MM.1S (cell line): ENCODE measurements at regions not wholly inside any gene's neighbourhood (a gene's known extent, or its start where the extent isn't known, plus 50 kb on each side); places are given as distances from the start of the nearest gene placed in this dataset.

ENCODE experiments used
- DNase-seq: peaks from one replicate; pipeline ENCODE4 v3.0.0-alpha.2; 2015
- H2AFZ ChIP-seq: fragments of 300-600 bp; sonication (generic); 2 replicates; pipeline ENCODE4 v1.6.0; 2016; ENCODE audit warnings: antibody characterized with exemption, low read length
- H3F3A ChIP-seq: fragments of 300-600 bp; sonication (generic); 2 replicates; pipeline ENCODE4 v1.6.1; 2016; ENCODE audit warnings: mild to moderate bottlenecking, antibody characterized with exemption, low read length, moderate library complexity, mixed read lengths; ENCODE audit not compliant: insufficient read depth
- H3K27ac ChIP-seq: fragments of 300-600 bp; sonication (generic); 2 replicates; pipeline ENCODE4 v1.5.1; 2016; ENCODE audit warnings: mild to moderate bottlenecking, low read length
- H3K27me3 ChIP-seq: fragments of 300-600 bp; sonication (generic); replicated peaks from 2 replicates; pipeline ENCODE4 v1.6.0; 2016; ENCODE audit warnings: low read length; ENCODE audit not compliant: insufficient read depth
- H3K36me3 ChIP-seq: fragments of 300-600 bp; sonication (generic); replicated peaks from 2 replicates; pipeline ENCODE4 v1.6.1; 2016; ENCODE audit warnings: mild to moderate bottlenecking, low read length, mixed read lengths; ENCODE audit not compliant: insufficient read depth
- H3K4me1 ChIP-seq: fragments of 300-600 bp; sonication (generic); 2 replicates; pipeline ENCODE4 v1.6.1; 2016; ENCODE audit warnings: low read length, mixed read lengths
- H3K4me2 ChIP-seq: fragments of 300-600 bp; sonication (generic); 2 replicates; pipeline ENCODE4 v1.6.0; 2016; ENCODE audit warnings: low read depth, low read length
- H3K4me3 ChIP-seq: fragments of 300-600 bp; sonication (generic); 2 replicates; pipeline ENCODE4 v1.5.1; 2016; ENCODE audit warnings: low read length, mixed read lengths
- H3K79me2 ChIP-seq: fragments of 300-600 bp; sonication (generic); 2 replicates; pipeline ENCODE4 v1.6.1; 2016; ENCODE audit warnings: mixed run types, low read length, mixed read lengths
- H3K9ac ChIP-seq: fragments of 300-600 bp; sonication (generic); 2 replicates; pipeline ENCODE4 v1.6.1; 2016; ENCODE audit warnings: low read length, mixed read lengths
- H3K9me2 ChIP-seq: fragments of 300-600 bp; sonication (generic); replicated peaks from 2 replicates; pipeline ENCODE4 v1.6.1; 2016; ENCODE audit warnings: mild to moderate bottlenecking, low read length, mixed read lengths; ENCODE audit not compliant: insufficient read depth
- H3K9me3 ChIP-seq: fragments of 300-600 bp; sonication (generic); replicated peaks from 2 replicates; pipeline ENCODE4 v1.6.1; 2016; ENCODE audit warnings: mild to moderate bottlenecking, low read length, mixed read lengths; ENCODE audit not compliant: insufficient read depth
- H4K20me1 ChIP-seq: fragments of 300-600 bp; sonication (generic); 2 replicates; pipeline ENCODE4 v1.6.1; 2016; ENCODE audit warnings: mild to moderate bottlenecking, low read length, moderate library complexity, mixed read lengths; ENCODE audit not compliant: insufficient read depth
- CTCF ChIP-seq: fragments of 300-600 bp; sonication (generic); IDR thresholded peaks from 2 replicates; pipeline ENCODE4 v1.5.1; 2016; ENCODE audit warnings: antibody characterized with exemption, low read length, mixed read lengths
- EZH2 ChIP-seq: fragments of 300-600 bp; sonication (generic); optimal IDR thresholded peaks from 2 replicates; pipeline ENCODE3; 2017; ENCODE audit warnings: low read depth, mild to moderate bottlenecking, antibody characterized with exemption, low read length, mixed read lengths
- EZH2phosphoT487 ChIP-seq: fragments of 300-600 bp; sonication (generic); IDR thresholded peaks from 2 replicates; pipeline ENCODE4 v1.6.1; 2018; ENCODE audit warnings: antibody characterized with exemption, low read length

DNA sequence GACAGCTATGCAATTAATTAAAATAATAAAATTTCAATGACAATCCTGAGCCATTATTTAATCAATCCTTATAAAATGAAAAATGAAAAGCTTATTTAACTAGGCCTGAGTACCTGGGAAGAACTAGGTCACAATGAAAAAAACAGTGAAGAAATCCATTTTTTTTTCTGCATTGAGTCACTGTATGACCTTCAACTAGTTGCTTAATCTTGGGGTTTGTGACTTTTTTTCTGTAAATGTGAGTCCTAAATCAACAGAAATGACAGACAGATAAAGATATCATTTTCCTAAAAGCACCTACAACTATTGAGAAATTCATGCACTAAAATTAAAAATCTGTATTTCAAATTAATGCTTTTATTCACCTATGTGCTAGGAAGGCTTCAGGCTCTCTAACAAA is 96.8 kb downstream of the TMEM26 start:
- no peaks in the 10 kb centered on the region for H3F3A ChIP-seq
- TF ChIP-seq CTCF (no peak), EZH2phosphoT487 (no peak), EZH2 (no peak)

DNA sequence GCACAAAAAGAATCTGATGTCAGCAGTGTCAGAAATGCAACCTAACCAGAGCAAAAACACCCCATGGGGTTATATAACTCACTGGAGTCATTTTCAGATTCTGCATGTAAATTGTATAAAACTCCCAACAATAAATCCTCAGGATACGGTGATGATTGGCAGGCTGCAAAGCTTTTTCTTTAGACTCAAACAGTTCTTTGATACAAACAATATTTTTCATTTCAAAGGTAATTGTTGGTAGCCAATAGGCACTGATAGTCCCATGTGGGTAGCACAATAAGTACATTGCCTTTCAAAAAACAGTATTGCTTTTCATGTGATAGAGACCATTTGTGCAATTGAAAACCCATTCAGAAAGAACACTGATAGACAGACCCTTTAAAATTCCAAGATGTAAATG is 98.0 kb downstream of the TMEM26 start:
- no peak overlapping the region for H3K4me3 ChIP-seq
- no peaks in the 10 kb centered on the region for H3K36me3 ChIP-seq
- H3K9ac ChIP-seq: no peak overlapping the region
- TF ChIP-seq EZH2: no peak
- no peak for TF ChIP-seq EZH2phosphoT487
- no peak for TF ChIP-seq CTCF
- no peaks in the 10 kb centered on the region for H3K27me3 ChIP-seq
- no peaks in the 10 kb centered on the region for H3F3A ChIP-seq
- no peak overlapping the region for H3K4me2 ChIP-seq
- H3K9me2 ChIP-seq: no peaks in the 10 kb centered on the region
- no peak for DNase-seq
- no peaks in the 10 kb centered on the region for H3K79me2 ChIP-seq
- H3K27ac ChIP-seq: no peak overlapping the region
- no peak overlapping the region for H2AFZ ChIP-seq
- no peaks in the 10 kb centered on the region for H3K4me1 ChIP-seq
- H4K20me1 ChIP-seq: no peaks in the 10 kb centered on the region
- no peaks in the 10 kb centered on the region for H3K9me3 ChIP-seq

More for the DNA sequence above, 96.8 kb downstream of the TMEM26 start:
- Histone ChIP-seq H3K9ac (no peak overlapping the region), H3K9me3 (no peaks in the 10 kb centered on the region), H3K4me1 (no peaks in the 10 kb centered on the region), H3K27ac (no peak overlapping the region), H3K4me2 (no peak overlapping the region), H3K27me3 (no peaks in the 10 kb centered on the region), H3K36me3 (no peaks in the 10 kb centered on the region), H3K79me2 (no peaks in the 10 kb centered on the region), H3K4me3 (no peak overlapping the region), H2AFZ (no peak overlapping the region), H4K20me1 (no peaks in the 10 kb centered on the region), H3K9me2 (no peaks in the 10 kb centered on the region)
- DNase-seq: no peak

GRCh38 chr10:61354401-61354975 is 98.7 kb downstream of the TMEM26 start:
- TF ChIP-seq CTCF (no peak), EZH2 (no peak), EZH2phosphoT487 (no peak)
- H4K20me1 ChIP-seq: no peaks in the 10 kb centered on the region
- no peaks in the 10 kb centered on the region for H3K4me1 ChIP-seq
- H3K9ac ChIP-seq: no peak overlapping the region
- H3F3A ChIP-seq: no peaks in the 10 kb centered on the region
- H3K27ac ChIP-seq: no peak overlapping the region
- DNase-seq: no peak
- no peaks in the 10 kb centered on the region for H3K9me3 ChIP-seq
- H3K9me2 ChIP-seq: no peaks in the 10 kb centered on the region
- H3K36me3 ChIP-seq: no peaks in the 10 kb centered on the region
- H3K4me3 ChIP-seq: no peak overlapping the region
- H2AFZ ChIP-seq: no peak overlapping the region
- no peaks in the 10 kb centered on the region for H3K79me2 ChIP-seq
- no peaks in the 10 kb centered on the region for H3K27me3 ChIP-seq
- H3K4me2 ChIP-seq: no peak overlapping the region
